ENCODE measurements at regions not wholly inside any gene's neighbourhood (a gene's known extent, or its start where the extent isn't known, plus 50 kb on each side); places are given as distances from the start of the nearest gene placed in this dataset.

DNA sequence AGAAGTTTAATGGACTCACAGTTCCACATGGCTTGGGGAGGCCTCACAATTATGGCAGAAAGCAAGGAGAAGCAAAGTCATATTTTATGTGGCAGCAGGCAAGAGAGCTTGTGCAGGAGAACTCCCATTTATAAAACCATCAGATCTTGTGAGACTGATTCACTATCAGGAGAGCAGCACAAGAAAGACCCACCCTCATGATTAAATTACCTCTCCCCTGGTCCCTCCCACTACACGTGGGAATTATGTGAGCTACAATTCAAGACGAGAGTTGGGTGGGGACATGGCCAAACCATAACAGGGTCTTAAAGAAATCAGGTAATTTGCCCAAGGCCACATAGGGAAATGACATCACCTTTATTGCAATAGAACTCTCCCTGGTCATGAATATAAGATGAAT is 1073.3 kb upstream of the ACVR2A start:
- WGBS, 4 donors: 30 to 52% (median 44%) methylated on average over 2 of the region's 2 CpGs
- DNase-seq: no peak
- no peak overlapping the region for H3K27ac ChIP-seq
- H3K4me3 ChIP-seq: no peak overlapping the region
- no peaks in the 10 kb centered on the region for H3K27me3 ChIP-seq
- no peaks in the 10 kb centered on the region for H3K4me1 ChIP-seq (replicated peaks in 1 of 2)
- no peak for TF ChIP-seq CTCF (IDR thresholded peaks at IDR 0.05)
- no peak for TF ChIP-seq POLR2A (IDR thresholded peaks at IDR 0.05)
- no peaks in the 10 kb centered on the region for H3K9me3 ChIP-seq (replicated peaks in 1 of 3)
- intact Hi-C loops (cut with DNase I): no loop called here
- no peaks in the 10 kb centered on the region for H3K36me3 ChIP-seq (replicated peaks in 1 of 2)

- WGBS, 4 donors: 59 to 74% (median 63%) methylated on average over 4 of the region's 4 CpGs
- H3K9me3 ChIP-seq (replicated peaks in 1 of 3): no peaks in the 10 kb centered on the region
- no peaks in the 10 kb centered on the region for H3K4me1 ChIP-seq (replicated peaks in 1 of 2)
- H3K36me3 ChIP-seq (replicated peaks in 1 of 2): no peaks in the 10 kb centered on the region
- H3K27ac ChIP-seq: no peak overlapping the region
- H3K27me3 ChIP-seq: no peaks in the 10 kb centered on the region
- TF ChIP-seq POLR2A (IDR thresholded peaks at IDR 0.05): no peak
- TF ChIP-seq CTCF (IDR thresholded peaks at IDR 0.05): no peak
- no peak for DNase-seq
- intact Hi-C loops (cut with DNase I): no loop called here
- no peak overlapping the region for H3K4me3 ChIP-seq
These were observed 1080.5 kb upstream of the ACVR2A start for GRCh38 chr2:146764301-146764700.

DNA sequence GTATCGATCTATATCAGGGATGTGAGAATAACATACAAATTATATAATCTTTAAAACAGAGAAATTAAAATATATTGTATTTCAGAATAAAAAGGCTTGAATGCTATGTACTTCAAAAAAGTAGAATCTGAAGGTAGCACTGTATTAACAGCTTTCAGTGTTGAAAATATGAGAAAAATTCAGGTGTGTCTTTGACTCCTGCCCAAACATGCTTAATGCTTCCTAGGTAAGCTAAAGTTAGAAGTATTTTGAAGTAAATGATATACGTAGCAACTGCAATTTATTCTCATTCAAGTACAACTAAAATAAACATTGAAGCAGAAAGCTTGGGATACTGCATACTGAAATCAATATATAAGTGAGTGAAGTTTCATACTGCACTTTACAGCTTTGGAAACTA is 1082.0 kb upstream of the ACVR2A start:
- Histone ChIP-seq H3K4me1 (replicated peaks in 1 of 2) (no peaks in the 10 kb centered on the region), H3K36me3 (replicated peaks in 1 of 2) (no peaks in the 10 kb centered on the region), H3K9me3 (replicated peaks in 1 of 3) (no peaks in the 10 kb centered on the region), H3K4me3 (no peak overlapping the region), H3K27me3 (no peaks in the 10 kb centered on the region), H3K27ac (no peak overlapping the region)
- TF ChIP-seq POLR2A (IDR thresholded peaks at IDR 0.05) (no peak), CTCF (IDR thresholded peaks at IDR 0.05) (no peak)
- DNase-seq: no peak
- WGBS, 4 donors: 66 to 78% (median 71%) methylated on average over 2 of the region's 2 CpGs
- intact Hi-C loops (cut with DNase I): no loop called here

- TF ChIP-seq CTCF (IDR thresholded peaks at IDR 0.05) (no peak), POLR2A (IDR thresholded peaks at IDR 0.05) (no peak)
- Histone ChIP-seq H3K4me1 (replicated peaks in 1 of 2) (no peaks in the 10 kb centered on the region), H3K4me3 (no peak overlapping the region), H3K9me3 (replicated peaks in 1 of 3) (no peaks in the 10 kb centered on the region), H3K36me3 (replicated peaks in 1 of 2) (no peaks in the 10 kb centered on the region), H3K27me3 (no peaks in the 10 kb centered on the region), H3K27ac (no peak overlapping the region)
- no peak for DNase-seq
- intact Hi-C loops (cut with DNase I): no loop called here
- WGBS, 4 donors: 71 to 76% (median 74%) methylated on average over 4 of the region's 4 CpGs
These were observed 1090.2 kb upstream of the ACVR2A start for GRCh38 chr2:146754606-146755005.
